HG03378 (cell line): ENCODE measurements at regions not wholly inside any gene's neighbourhood (a gene's known extent, or its start where the extent isn't known, plus 50 kb on each side); places are given as distances from the start of the nearest gene placed in this dataset.
"Not testable (repeated sequence)": the region's sequence is repeated elsewhere in the genome, so short reads cannot be mapped to it uniquely, and the experiment has no call there.

Source experiments
- ATAC-seq: cut with Tn5 transposase; IDR thresholded peaks from one replicate; pipeline ENCODE4 v1.9.1; 2021; ENCODE audit warnings: mild to moderate bottlenecking, moderate library complexity; ENCODE audit not compliant: unreplicated experiment

GRCh38 chr2:121818546-121818945 is 63.1 kb downstream of the TSN start:
- ATAC-seq, result no peak

GRCh38 chr2:121819846-121820245 is 64.4 kb downstream of the TSN start:
- no peak for ATAC-seq

- no peak for ATAC-seq
These were observed 66.2 kb downstream of the TSN start for GRCh38 chr2:121821476-121822158.

GRCh38 chr2:121824264-121824663 is 68.8 kb downstream of the TSN start:
- ATAC-seq, result no peak

- ATAC-seq, result no peak
These were observed 69.8 kb downstream of the TSN start for GRCh38 chr2:121825003-121825950.

GRCh38 chr2:121826036-121826435 is 70.6 kb downstream of the TSN start:
- ATAC-seq, result no peak

GRCh38 chr2:121828281-121828731 is 72.9 kb downstream of the TSN start:
- ATAC-seq, result no peak

- ATAC-seq, result no peak
These were observed 75.4 kb downstream of the TSN start for GRCh38 chr2:121830809-121831208.

GRCh38 chr2:121831841-121832240 is 76.4 kb downstream of the TSN start:
- ATAC-seq, result no peak

GRCh38 chr2:121832412-121833357 is 77.2 kb downstream of the TSN start:
- ATAC-seq, result no peak

- no peak for ATAC-seq
These were observed 77.9 kb downstream of the TSN start for GRCh38 chr2:121833358-121833723.

GRCh38 chr2:121836611-121837010 is 81.2 kb downstream of the TSN start:
- ATAC-seq, result no peak

GRCh38 chr2:121837591-121837990 is 82.1 kb downstream of the TSN start:
- ATAC-seq, result no peak

- no peak for ATAC-seq
These were observed 83.1 kb downstream of the TSN start for GRCh38 chr2:121838551-121838950.

- no peak for ATAC-seq
These were observed 84.1 kb downstream of the TSN start for GRCh38 chr2:121839584-121839983.

GRCh38 chr2:121849236-121849635 is 93.8 kb downstream of the TSN start:
- no peak for ATAC-seq

- ATAC-seq, result not testable (repeated sequence)
These were observed 97.7 kb downstream of the TSN start for GRCh38 chr2:121853149-121853548.

- ATAC-seq, result no peak
These were observed 100.1 kb downstream of the TSN start for GRCh38 chr2:121855510-121855909.

GRCh38 chr2:121856360-121856759 is 100.9 kb downstream of the TSN start:
- ATAC-seq, result no peak

- ATAC-seq, result no peak
These were observed 102.9 kb downstream of the TSN start for GRCh38 chr2:121858369-121858768.

- no peak for ATAC-seq
These were observed 103.4 kb downstream of the TSN start for GRCh38 chr2:121858847-121859246.
